ENCODE measurements at regions not wholly inside any gene's neighbourhood (a gene's known extent, or its start where the extent isn't known, plus 50 kb on each side); places are given as distances from the start of the nearest gene placed in this dataset.

GRCh38 chr18:42184685-42185477 lies 229.8 kb downstream of the PIK3C3 start:
- no peak for DNase-seq (ENCODE audit: low read depth in 4 of 4, low spot score in 2 of 4)

- no peak for DNase-seq (ENCODE audit: low read depth in 4 of 4, low spot score in 2 of 4)
Observed at GRCh38 chr18:42185486-42185885, 230.5 kb downstream of the PIK3C3 start.

- DNase-seq (ENCODE audit: low read depth in 4 of 4, low spot score in 2 of 4) = no peak
Observed at GRCh38 chr18:42187611-42188380, 232.8 kb downstream of the PIK3C3 start.

- no peak for DNase-seq (ENCODE audit: low read depth in 4 of 4, low spot score in 2 of 4)
Observed at GRCh38 chr18:42190643-42191042, 235.6 kb downstream of the PIK3C3 start.

- DNase-seq (ENCODE audit: low read depth in 4 of 4, low spot score in 2 of 4) = no peak
Observed at GRCh38 chr18:42192251-42193248, 237.5 kb downstream of the PIK3C3 start.

GRCh38 chr18:42196651-42197050 lies 241.6 kb downstream of the PIK3C3 start:
- DNase-seq (ENCODE audit: low read depth in 4 of 4, low spot score in 2 of 4) = no peak

GRCh38 chr18:42201137-42201536 lies 246.1 kb downstream of the PIK3C3 start:
- no peak for DNase-seq (ENCODE audit: low read depth in 4 of 4, low spot score in 2 of 4)

- DNase-seq (ENCODE audit: low read depth in 4 of 4, low spot score in 2 of 4) = no peak
Observed at GRCh38 chr18:42211201-42211600, 256.2 kb downstream of the PIK3C3 start.

GRCh38 chr18:42222557-42222956 lies 267.5 kb downstream of the PIK3C3 start:
- no peak for DNase-seq (ENCODE audit: low read depth in 4 of 4, low spot score in 2 of 4)

GRCh38 chr18:42228581-42228980 lies 273.5 kb downstream of the PIK3C3 start:
- no peak for DNase-seq (ENCODE audit: low read depth in 4 of 4, low spot score in 2 of 4)

- DNase-seq (ENCODE audit: low read depth in 4 of 4, low spot score in 2 of 4) = no peak
Observed at GRCh38 chr18:42229211-42230210, 274.5 kb downstream of the PIK3C3 start.

GRCh38 chr18:42230636-42231035 lies 275.6 kb downstream of the PIK3C3 start:
- DNase-seq (ENCODE audit: low read depth in 4 of 4, low spot score in 2 of 4) = no peak

- no peak for DNase-seq (ENCODE audit: low read depth in 4 of 4, low spot score in 2 of 4)
Observed at GRCh38 chr18:42231284-42231683, 276.2 kb downstream of the PIK3C3 start.

- no peak for DNase-seq (ENCODE audit: low read depth in 4 of 4, low spot score in 2 of 4)
Observed at GRCh38 chr18:42231796-42232195, 276.8 kb downstream of the PIK3C3 start.

- DNase-seq (ENCODE audit: low read depth in 4 of 4, low spot score in 2 of 4) = no peak
Observed at GRCh38 chr18:42233908-42234307, 278.9 kb downstream of the PIK3C3 start.

GRCh38 chr18:42242758-42243157 lies 287.7 kb downstream of the PIK3C3 start:
- DNase-seq (ENCODE audit: low read depth in 4 of 4, low spot score in 2 of 4) = no peak

- DNase-seq (ENCODE audit: low read depth in 4 of 4, low spot score in 2 of 4) = no peak
Observed at GRCh38 chr18:42245137-42245536, 290.1 kb downstream of the PIK3C3 start.

- DNase-seq (ENCODE audit: low read depth in 4 of 4, low spot score in 2 of 4) = no peak
Observed at GRCh38 chr18:42255908-42256765, 301.1 kb downstream of the PIK3C3 start.
